GM12891 (cell line): ENCODE measurements at regions not wholly inside any gene's neighbourhood (a gene's known extent, or its start where the extent isn't known, plus 50 kb on each side); places are given as distances from the start of the nearest gene placed in this dataset.

Experiments
- POU2F2 ChIP-seq: IDR thresholded peaks from 2 replicates; pipeline ENCODE4 v1.6.1; 2011; ENCODE audit warnings: low read depth, mild to moderate bottlenecking, control low read depth, low read length, moderate library complexity
- TAF1 ChIP-seq: IDR thresholded peaks from 2 replicates; pipeline ENCODE4 v1.6.1; 2011; ENCODE audit warnings: low read depth, low read length, control low read depth

GRCh38 chr13:83499286-83499685 is 383.0 kb downstream of the SLITRK1 start:
- TF ChIP-seq POU2F2 (no peak), TAF1 (no peak)
